Central memory CD8-positive, alpha-beta T cell (primary cell): ENCODE measurements at regions not wholly inside any gene's neighbourhood (a gene's known extent, or its start where the extent isn't known, plus 50 kb on each side); places are given as distances from the start of the nearest gene placed in this dataset.

Experiments used
- ATAC-seq: fragments of 150-1000 bp; cut with Tn5 transposase; replicated peaks from 2 replicates; pipeline ENCODE4 v1.10.0; 2022; ENCODE audit warnings: mild to moderate bottlenecking, moderate FRiP score, moderate number of reproducible peaks; ENCODE audit not compliant: poor library complexity, severe bottlenecking; ENCODE audit errors: extremely low read depth
- DNase-seq, 2 donors: peaks; one replicate each; pipeline ENCODE4 v3.0.0; 2021; ENCODE audit warnings: low spot score in 2 of 2
- H3K27ac Mint-ChIP-seq: one replicate; pipeline ENCODE4 v1.8.0; 2022; ENCODE audit warnings: low read depth, mild to moderate bottlenecking, moderate library complexity, mixed read lengths
- H3K27me3 Mint-ChIP-seq: one replicate; pipeline ENCODE4 v1.8.0; 2022; ENCODE audit warnings: mixed read lengths
- H3K36me3 Mint-ChIP-seq: one replicate; pipeline ENCODE4 v1.8.0; 2022; ENCODE audit warnings: mild to moderate bottlenecking, moderate library complexity, mixed read lengths; ENCODE audit not compliant: insufficient read depth
- H3K4me1 Mint-ChIP-seq: one replicate; pipeline ENCODE4 v1.8.0; 2022; ENCODE audit warnings: mixed read lengths
- H3K4me3 Mint-ChIP-seq: one replicate; pipeline ENCODE4 v1.8.0; 2022; ENCODE audit warnings: mild to moderate bottlenecking, moderate library complexity, mixed read lengths
- H3K9me3 Mint-ChIP-seq: one replicate; pipeline ENCODE4 v1.8.0; 2022; ENCODE audit warnings: mixed read lengths

- no peaks in the 10 kb centered on the region for H3K4me1 Mint-ChIP-seq
- H3K9me3 Mint-ChIP-seq: no peaks in the 10 kb centered on the region
- H3K36me3 Mint-ChIP-seq: peaks cover 3% of the 10 kb centered on the region
- DNase-seq (no peak), ATAC-seq (no peak)
- peaks cover 10% of the 10 kb centered on the region for H3K27me3 Mint-ChIP-seq
- no peak overlapping the region for H3K27ac Mint-ChIP-seq
- no peak overlapping the region for H3K4me3 Mint-ChIP-seq
Observed at GRCh38 chr13:30016398-30016797, 166.0 kb upstream of the UBL3 start.

GRCh38 chr13:30009411-30009810, 159.0 kb upstream of the UBL3 start:
- peaks cover 3% of the 10 kb centered on the region for H3K27me3 Mint-ChIP-seq
- H3K4me1 Mint-ChIP-seq: peaks cover 16% of the 10 kb centered on the region
- ATAC-seq: no peak
- H3K4me3 Mint-ChIP-seq: no peak overlapping the region
- H3K9me3 Mint-ChIP-seq: no peaks in the 10 kb centered on the region
- no peak for DNase-seq
- no peaks in the 10 kb centered on the region for H3K36me3 Mint-ChIP-seq
- no peak overlapping the region for H3K27ac Mint-ChIP-seq

- Mint-ChIP-seq H3K9me3 (no peaks in the 10 kb centered on the region), H3K36me3 (no peaks in the 10 kb centered on the region), H3K4me1 (peaks cover 16% of the 10 kb centered on the region), H3K4me3 (no peak overlapping the region), H3K27ac (no peak overlapping the region), H3K27me3 (no peaks in the 10 kb centered on the region)
- no peak for ATAC-seq
- no peak for DNase-seq
Observed at GRCh38 chr13:30006246-30006645, 155.8 kb upstream of the UBL3 start.

DNA sequence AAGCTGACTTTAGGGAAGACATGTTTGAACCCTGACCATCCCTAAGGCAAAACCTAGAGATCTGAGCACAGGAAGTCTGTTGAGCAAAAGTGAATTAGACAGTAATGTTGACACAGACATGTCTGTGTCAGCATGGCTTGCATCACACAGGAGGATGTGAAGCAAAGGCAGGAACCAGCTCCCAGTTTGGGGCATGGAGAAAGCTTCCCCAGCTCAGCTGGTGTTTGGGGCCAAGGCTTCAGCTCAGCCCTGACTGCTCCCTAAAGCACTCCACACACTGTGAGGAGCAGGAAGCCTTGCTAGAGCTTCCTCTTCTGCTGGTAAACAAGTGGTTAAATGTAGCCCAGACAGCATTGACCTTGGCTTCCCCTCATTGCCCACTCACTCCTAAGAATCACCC, 153.8 kb upstream of the UBL3 start:
- H3K36me3 Mint-ChIP-seq: no peaks in the 10 kb centered on the region
- peaks cover 16% of the 10 kb centered on the region for H3K4me1 Mint-ChIP-seq
- no peaks in the 10 kb centered on the region for H3K9me3 Mint-ChIP-seq
- no peaks in the 10 kb centered on the region for H3K27me3 Mint-ChIP-seq
- ATAC-seq (no peak), DNase-seq (no peak)
- no peak overlapping the region for H3K4me3 Mint-ChIP-seq
- no peak overlapping the region for H3K27ac Mint-ChIP-seq

DNA sequence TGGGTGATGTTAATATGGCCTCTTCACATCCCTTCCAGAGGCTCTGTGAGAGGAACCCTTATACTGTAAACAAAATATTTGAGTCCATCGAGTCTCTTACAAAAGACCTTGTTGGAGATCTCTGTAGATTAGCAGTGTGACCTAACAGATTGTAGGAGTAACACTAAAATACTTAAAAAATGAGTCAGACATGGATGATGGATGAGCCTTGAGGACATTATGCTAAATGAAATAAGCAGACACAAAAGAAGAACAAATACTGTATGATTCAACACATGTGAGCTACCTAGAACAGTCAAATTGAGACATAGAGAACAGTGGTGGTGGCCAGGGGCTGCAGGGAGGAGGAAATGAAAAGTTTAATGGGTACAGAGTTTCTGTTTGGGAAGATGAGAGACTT, 152.2 kb upstream of the UBL3 start:
- DNase-seq (no peak), ATAC-seq (no peak)
- Mint-ChIP-seq H3K27me3 (no peaks in the 10 kb centered on the region), H3K4me1 (peaks cover 16% of the 10 kb centered on the region), H3K4me3 (no peak overlapping the region), H3K9me3 (no peaks in the 10 kb centered on the region), H3K36me3 (no peaks in the 10 kb centered on the region), H3K27ac (no peak overlapping the region)

GRCh38 chr13:30000370-30000765, 150.0 kb upstream of the UBL3 start:
- Mint-ChIP-seq H3K27me3 (no peaks in the 10 kb centered on the region), H3K27ac (no peak overlapping the region), H3K9me3 (no peaks in the 10 kb centered on the region), H3K4me1 (peaks cover 3% of the 10 kb centered on the region), H3K4me3 (no peak overlapping the region), H3K36me3 (no peaks in the 10 kb centered on the region)
- no peak for DNase-seq
- ATAC-seq: no peak

GRCh38 chr13:29999492-30000369, 149.3 kb upstream of the UBL3 start:
- H3K27me3 Mint-ChIP-seq: no peaks in the 10 kb centered on the region
- no peak for DNase-seq
- no peak overlapping the region for H3K4me3 Mint-ChIP-seq
- no peaks in the 10 kb centered on the region for H3K9me3 Mint-ChIP-seq
- no peaks in the 10 kb centered on the region for H3K36me3 Mint-ChIP-seq
- H3K4me1 Mint-ChIP-seq: no peaks in the 10 kb centered on the region
- ATAC-seq: no peak
- no peak overlapping the region for H3K27ac Mint-ChIP-seq

GRCh38 chr13:29996316-29996715, 145.9 kb upstream of the UBL3 start:
- DNase-seq: no peak
- H3K36me3 Mint-ChIP-seq: no peaks in the 10 kb centered on the region
- ATAC-seq: no peak
- no peaks in the 10 kb centered on the region for H3K9me3 Mint-ChIP-seq
- no peaks in the 10 kb centered on the region for H3K4me1 Mint-ChIP-seq
- no peaks in the 10 kb centered on the region for H3K27me3 Mint-ChIP-seq
- H3K4me3 Mint-ChIP-seq: no peak overlapping the region
- H3K27ac Mint-ChIP-seq: no peak overlapping the region

DNA sequence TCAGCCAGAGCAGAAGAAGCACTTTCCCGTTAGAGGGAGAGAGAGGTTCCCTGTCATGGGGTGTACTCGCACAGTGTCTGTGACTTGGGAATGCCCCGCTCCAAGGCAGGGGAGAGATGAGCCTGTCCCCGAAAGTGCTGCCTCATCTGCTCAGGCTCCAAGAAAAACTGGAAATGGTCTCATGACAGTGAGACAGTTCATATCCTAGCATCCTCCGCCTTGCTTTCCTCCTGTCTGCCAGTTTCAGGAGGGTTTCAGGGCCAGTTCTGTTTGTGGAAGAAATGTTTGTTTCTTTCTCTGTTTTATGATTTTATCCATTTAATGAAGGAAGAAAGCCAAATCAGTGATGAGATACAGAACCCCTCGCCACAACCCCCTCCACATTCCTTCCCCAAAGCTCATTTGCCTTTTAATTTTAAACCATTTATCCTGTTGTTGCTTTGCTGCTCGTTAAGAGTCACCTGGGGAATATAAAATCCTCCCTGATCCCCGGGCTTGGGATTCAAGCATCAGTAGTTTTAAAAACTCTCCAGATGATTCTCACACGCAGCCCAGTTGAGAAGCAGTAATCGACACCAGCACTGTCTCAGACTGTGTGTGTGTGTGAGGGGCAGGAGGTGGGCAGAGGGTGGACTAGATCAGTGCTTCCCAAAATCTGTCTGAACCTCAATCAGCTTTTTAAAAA, 144.6 kb upstream of the UBL3 start:
- Mint-ChIP-seq H3K27ac (no peak overlapping the region), H3K4me1 (no peaks in the 10 kb centered on the region), H3K36me3 (no peaks in the 10 kb centered on the region), H3K9me3 (no peaks in the 10 kb centered on the region), H3K27me3 (no peaks in the 10 kb centered on the region), H3K4me3 (no peak overlapping the region)
- ATAC-seq (no peak), DNase-seq (no peak)

DNA sequence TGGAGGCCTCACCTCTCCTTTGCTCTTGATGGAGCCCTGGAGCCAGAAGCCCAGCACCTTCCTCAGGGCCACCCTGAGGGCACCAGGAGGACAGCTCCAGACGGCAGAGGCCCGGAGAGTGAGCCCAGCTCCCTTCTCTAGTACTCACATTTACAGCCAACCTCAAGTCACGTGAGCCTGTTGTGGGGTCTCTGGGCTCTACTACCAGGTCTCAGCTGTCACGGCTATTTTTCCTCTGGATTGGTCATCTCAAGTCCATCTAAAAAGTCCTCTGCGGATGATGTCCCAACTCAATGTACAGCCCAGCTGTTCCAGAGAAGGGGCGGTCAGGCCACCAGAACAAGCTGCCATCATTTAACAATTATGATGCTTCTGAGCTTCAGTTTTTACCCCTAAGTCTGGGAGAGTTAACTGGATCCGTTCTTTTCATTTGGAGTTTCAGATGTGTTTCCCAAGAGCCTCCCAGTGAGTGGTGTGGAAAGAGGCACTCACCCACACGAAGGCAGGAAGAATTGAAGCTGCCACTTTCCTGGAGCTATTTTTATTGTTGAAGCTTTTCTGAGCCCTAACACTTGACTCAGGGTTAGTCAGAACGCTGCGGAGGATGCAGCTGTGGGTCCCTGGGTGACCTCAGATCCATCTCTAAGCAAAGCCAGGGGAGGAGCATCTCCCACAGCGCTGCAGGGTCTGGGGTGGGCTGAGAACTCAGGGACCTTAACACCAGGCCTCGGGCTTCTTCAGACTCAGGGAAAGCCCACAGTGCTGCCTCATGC, 143.5 kb upstream of the UBL3 start:
- no peak overlapping the region for H3K4me3 Mint-ChIP-seq
- no peaks in the 10 kb centered on the region for H3K36me3 Mint-ChIP-seq
- H3K27me3 Mint-ChIP-seq: no peaks in the 10 kb centered on the region
- H3K27ac Mint-ChIP-seq: no peak overlapping the region
- ATAC-seq (no peak), DNase-seq (no peak)
- H3K4me1 Mint-ChIP-seq: no peaks in the 10 kb centered on the region
- no peaks in the 10 kb centered on the region for H3K9me3 Mint-ChIP-seq

- no peak for DNase-seq
- Mint-ChIP-seq H3K27me3 (peaks cover 7% of the 10 kb centered on the region), H3K4me3 (no peak overlapping the region), H3K4me1 (no peaks in the 10 kb centered on the region), H3K36me3 (no peaks in the 10 kb centered on the region), H3K9me3 (peaks cover 3% of the 10 kb centered on the region), H3K27ac (no peak overlapping the region)
- ATAC-seq: no peak
Observed at GRCh38 chr13:29993196-29993595, 142.8 kb upstream of the UBL3 start.

GRCh38 chr13:29991343-29991742, 140.9 kb upstream of the UBL3 start:
- H3K4me3 Mint-ChIP-seq: no peak overlapping the region
- H3K27ac Mint-ChIP-seq: no peak overlapping the region
- DNase-seq (no peak), ATAC-seq (no peak)
- peaks cover 19% of the 10 kb centered on the region for H3K27me3 Mint-ChIP-seq
- H3K36me3 Mint-ChIP-seq: no peaks in the 10 kb centered on the region
- peaks cover 17% of the 10 kb centered on the region for H3K9me3 Mint-ChIP-seq
- H3K4me1 Mint-ChIP-seq: no peaks in the 10 kb centered on the region
